ENCODE measurements at regions not wholly inside any gene's neighbourhood (a gene's known extent, or its start where the extent isn't known, plus 50 kb on each side); places are given as distances from the start of the nearest gene placed in this dataset.

- DNase-seq (ENCODE audit: low read depth in 1 of 2, low spot score in 1 of 2): no peak
- no peaks in the 10 kb centered on the region for H3K27me3 ChIP-seq (ENCODE audit: insufficient read depth, poor library complexity, severe bottlenecking)
- no peak overlapping the region for H3K4me3 ChIP-seq (replicated peaks; ENCODE audit: insufficient read depth, low read length)
- no peak for TF ChIP-seq REST (IDR thresholded peaks at IDR 0.05; ENCODE audit: insufficient replicate concordance, low read depth)
- TF ChIP-seq CTCF (IDR thresholded peaks at IDR 0.05; ENCODE audit: insufficient read depth, low read length): no peak
- no peak overlapping the region for H3K27ac ChIP-seq (replicated peaks)
These were observed 98.8 kb downstream of the COX18 start for GRCh38 chr4:72970756-72971155.

DNA sequence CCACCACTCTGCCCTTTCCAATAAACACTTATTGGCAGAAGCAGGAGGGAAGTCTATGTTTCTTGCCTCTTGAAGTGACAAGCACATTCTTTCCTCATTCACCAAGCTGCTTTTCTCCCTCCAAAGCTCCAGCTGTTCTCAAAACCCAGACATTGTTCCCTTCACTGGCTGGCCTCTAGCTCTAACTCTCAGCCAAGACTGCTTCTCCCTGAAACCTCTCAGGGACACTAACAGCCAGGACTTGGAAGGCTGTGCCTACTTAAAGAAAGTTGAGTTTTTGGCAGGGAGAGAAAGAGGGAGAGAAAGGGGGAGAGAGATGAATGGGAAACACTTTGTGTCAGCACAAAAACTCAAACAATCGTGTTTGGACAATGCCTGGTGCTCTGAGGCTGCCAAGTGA lies 99.5 kb downstream of the COX18 start:
- H3K27me3 ChIP-seq (ENCODE audit: insufficient read depth, poor library complexity, severe bottlenecking): no peaks in the 10 kb centered on the region
- no peak overlapping the region for H3K27ac ChIP-seq (replicated peaks)
- DNase-seq (ENCODE audit: low read depth in 1 of 2, low spot score in 1 of 2): no peak
- TF ChIP-seq GABPA (IDR thresholded peaks at IDR 0.05; ENCODE audit: low read depth): no peak
- TF ChIP-seq POLR2AphosphoS5 (IDR thresholded peaks at IDR 0.05; ENCODE audit: low read depth): no peak
- no peak for TF ChIP-seq CTCF (IDR thresholded peaks at IDR 0.05; ENCODE audit: insufficient read depth, low read length)
- TF ChIP-seq SPI1 (IDR thresholded peaks at IDR 0.05; ENCODE audit: borderline replicate concordance, low read depth): no peak
- TF ChIP-seq REST (IDR thresholded peaks at IDR 0.05; ENCODE audit: insufficient replicate concordance, low read depth): no peak
- no peak overlapping the region for H3K4me3 ChIP-seq (replicated peaks; ENCODE audit: insufficient read depth, low read length)

GRCh38 chr4:72966652-72967051 lies 102.9 kb downstream of the COX18 start:
- Histone ChIP-seq H3K27me3 (ENCODE audit: insufficient read depth, poor library complexity, severe bottlenecking) (no peaks in the 10 kb centered on the region), H3K4me3 (replicated peaks; ENCODE audit: insufficient read depth, low read length) (no peak overlapping the region), H3K27ac (replicated peaks) (no peak overlapping the region)
- TF ChIP-seq POLR2AphosphoS5 (IDR thresholded peaks at IDR 0.05; ENCODE audit: low read depth) (no peak), SPI1 (IDR thresholded peaks at IDR 0.05; ENCODE audit: borderline replicate concordance, low read depth) (no peak), CTCF (IDR thresholded peaks at IDR 0.05; ENCODE audit: insufficient read depth, low read length) (no peak), REST (IDR thresholded peaks at IDR 0.05; ENCODE audit: insufficient replicate concordance, low read depth) (no peak), GABPA (IDR thresholded peaks at IDR 0.05; ENCODE audit: low read depth) (no peak)
- no peak for DNase-seq (ENCODE audit: low read depth in 1 of 2, low spot score in 1 of 2)
